Astrocyte (in vitro differentiated cells and primary cell): ENCODE measurements at regions not wholly inside any gene's neighbourhood (a gene's known extent, or its start where the extent isn't known, plus 50 kb on each side); places are given as distances from the start of the nearest gene placed in this dataset.

Source experiments
- DNase-seq: peaks from one replicate; pipeline ENCODE4 v3.0.0-alpha.2; 2010; ENCODE audit warnings: low read depth
- FAIRE-seq: peaks from 2 replicates; lab custom pipeline; 2011; peaks lifted over from hg19 to GRCh38; lab: Jason Lieb, UNC
- H2AFZ ChIP-seq: 2 replicates; pipeline ENCODE4 v1.6.0; 2012; ENCODE audit warnings: low read depth, low read length, inconsistent platforms
- H3K27ac ChIP-seq: 2 replicates; pipeline ENCODE4 v1.5.1; 2011; ENCODE audit warnings: low read depth, low read length, inconsistent platforms
- H3K27me3 ChIP-seq: 2 replicates; pipeline ENCODE4 v1.6.0; 2011; ENCODE audit warnings: low read length, inconsistent platforms; ENCODE audit not compliant: insufficient read depth
- H3K36me3 ChIP-seq: 2 replicates; pipeline ENCODE4 v1.5.1; 2011; ENCODE audit warnings: low read length, inconsistent platforms; ENCODE audit not compliant: insufficient read depth
- H3K4me1 ChIP-seq: 2 replicates; pipeline ENCODE4 v1.5.1; 2011; ENCODE audit warnings: low read length, inconsistent platforms; ENCODE audit not compliant: insufficient read depth
- H3K4me2 ChIP-seq: 2 replicates; pipeline ENCODE4 v1.6.0; 2012; ENCODE audit warnings: low read length, inconsistent platforms
- H3K4me3 ChIP-seq: 2 replicates; pipeline ENCODE4 v1.5.1; 2011; ENCODE audit warnings: low read depth, mild to moderate bottlenecking, low read length, inconsistent platforms; ENCODE audit not compliant: insufficient read depth
- H3K79me2 ChIP-seq: 2 replicates; pipeline ENCODE4 v1.6.0; 2012; ENCODE audit warnings: mild to moderate bottlenecking, low read length, inconsistent platforms; ENCODE audit not compliant: insufficient read depth
- H3K9ac ChIP-seq: 2 replicates; pipeline ENCODE4 v1.6.0; 2012; ENCODE audit warnings: mild to moderate bottlenecking, low read length, inconsistent platforms
- H3K9me3 ChIP-seq: 2 replicates; pipeline ENCODE4 v1.5.1; 2012; ENCODE audit warnings: low read depth, mild to moderate bottlenecking, low read length, inconsistent platforms; ENCODE audit not compliant: insufficient read depth
- H4K20me1 ChIP-seq: 2 replicates; pipeline ENCODE4 v1.6.0; 2012; ENCODE audit warnings: low read length, inconsistent platforms; ENCODE audit not compliant: insufficient read depth
- H3K27ac Mint-ChIP-seq: one replicate; pipeline ENCODE4 v1.8.0; 2021; ENCODE audit warnings: mild to moderate bottlenecking, mixed read lengths; ENCODE audit not compliant: unreplicated experiment
- H3K27me3 Mint-ChIP-seq: one replicate; pipeline ENCODE4 v1.8.0; 2021; ENCODE audit warnings: low read depth, mixed read lengths; ENCODE audit not compliant: unreplicated experiment
- H3K36me3 Mint-ChIP-seq: one replicate; pipeline ENCODE4 v1.8.0; 2021; ENCODE audit warnings: low read depth, mixed read lengths; ENCODE audit not compliant: unreplicated experiment
- H3K4me1 Mint-ChIP-seq: one replicate; pipeline ENCODE4 v1.8.0; 2021; ENCODE audit warnings: low read depth, mixed read lengths; ENCODE audit not compliant: unreplicated experiment
- H3K4me3 Mint-ChIP-seq: one replicate; pipeline ENCODE4 v1.8.0; 2021; ENCODE audit warnings: mild to moderate bottlenecking, moderate library complexity, mixed read lengths; ENCODE audit not compliant: unreplicated experiment
- H3K9me3 Mint-ChIP-seq: one replicate; pipeline ENCODE4 v1.8.0; 2021; ENCODE audit warnings: mild to moderate bottlenecking, mixed read lengths; ENCODE audit not compliant: unreplicated experiment
- CTCF ChIP-seq: IDR thresholded peaks from 2 replicates; pipeline ENCODE4 v1.5.1; 2011; ENCODE audit warnings: low read depth, mild to moderate bottlenecking, inconsistent platforms, low read length, moderate library complexity; ENCODE audit not compliant: insufficient read depth
- EZH2 ChIP-seq: IDR thresholded peaks from 2 replicates; pipeline ENCODE4 v1.6.1; 2012; ENCODE audit warnings: mild to moderate bottlenecking, low read length, inconsistent platforms; ENCODE audit not compliant: insufficient read depth

DNA sequence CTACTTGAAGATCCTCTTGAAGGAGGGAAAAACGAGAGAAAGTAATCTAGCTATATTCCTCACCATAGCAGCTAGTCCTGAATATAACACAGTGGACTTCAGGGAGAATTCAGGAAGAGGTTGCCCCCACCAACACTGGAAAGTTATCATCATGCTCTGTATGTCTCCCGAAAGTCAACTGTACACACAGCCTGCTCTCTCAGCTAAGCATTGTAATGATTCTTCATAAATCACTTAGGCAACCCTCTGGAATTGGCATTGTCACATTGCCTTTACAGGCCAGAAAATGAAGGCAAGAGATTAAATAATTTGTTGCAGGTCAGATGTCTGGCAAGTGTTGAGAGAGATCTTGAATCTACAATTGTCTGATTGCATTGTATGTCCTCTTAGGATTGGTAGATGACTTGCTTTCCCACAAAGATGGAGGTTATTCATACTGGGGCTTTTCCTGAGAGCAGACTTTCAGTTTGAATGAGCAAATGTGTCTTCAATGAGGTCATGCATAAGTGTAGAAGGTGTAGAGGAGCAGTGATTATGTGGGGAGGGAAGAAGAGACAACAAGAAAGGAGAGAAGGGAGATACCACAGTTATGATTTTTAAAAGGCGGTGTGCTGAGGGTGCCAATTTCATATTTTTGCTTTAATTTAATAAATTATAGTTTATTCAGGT, 667.2 kb downstream of the DCDC2C start:
- no peaks in the 10 kb centered on the region for H3K4me1 ChIP-seq
- H3K27ac ChIP-seq = no peak overlapping the region
- H4K20me1 ChIP-seq = no peaks in the 10 kb centered on the region
- no peak for TF ChIP-seq EZH2
- no peak overlapping the region for H3K9ac ChIP-seq
- H2AFZ ChIP-seq = no peak overlapping the region
- H3K36me3 ChIP-seq = no peaks in the 10 kb centered on the region
- no peak overlapping the region for H3K27ac Mint-ChIP-seq
- no peaks in the 10 kb centered on the region for H3K36me3 Mint-ChIP-seq
- no peaks in the 10 kb centered on the region for H3K79me2 ChIP-seq
- no peak overlapping the region for H3K4me3 Mint-ChIP-seq
- DNase-seq = no peak
- no peak overlapping the region for H3K4me2 ChIP-seq
- H3K9me3 Mint-ChIP-seq = peaks cover 6% of the 10 kb centered on the region
- H3K4me3 ChIP-seq = no peak overlapping the region
- H3K9me3 ChIP-seq = peaks cover 15% of the 10 kb centered on the region
- no peaks in the 10 kb centered on the region for H3K4me1 Mint-ChIP-seq
- H3K27me3 ChIP-seq = no peaks in the 10 kb centered on the region
- no peak for FAIRE-seq
- no peaks in the 10 kb centered on the region for H3K27me3 Mint-ChIP-seq

GRCh38 chr2:4381049-4381448, 677.7 kb downstream of the DCDC2C start:
- Histone ChIP-seq H3K4me1 (no peaks in the 10 kb centered on the region), H3K9ac (no peak overlapping the region), H3K27ac (no peak overlapping the region), H3K36me3 (no peaks in the 10 kb centered on the region), H3K79me2 (no peaks in the 10 kb centered on the region), H3K4me3 (no peak overlapping the region), H4K20me1 (no peaks in the 10 kb centered on the region), H3K27me3 (no peaks in the 10 kb centered on the region), H3K9me3 (peaks cover 3% of the 10 kb centered on the region), H3K4me2 (no peak overlapping the region), H2AFZ (no peak overlapping the region)
- Mint-ChIP-seq H3K36me3 (no peaks in the 10 kb centered on the region), H3K27ac (no peak overlapping the region), H3K4me3 (no peak overlapping the region), H3K9me3 (no peaks in the 10 kb centered on the region), H3K4me1 (no peaks in the 10 kb centered on the region), H3K27me3 (no peaks in the 10 kb centered on the region)
- DNase-seq (no peak), FAIRE-seq (no peak)
- TF ChIP-seq CTCF (no peak), EZH2 (no peak)

DNA sequence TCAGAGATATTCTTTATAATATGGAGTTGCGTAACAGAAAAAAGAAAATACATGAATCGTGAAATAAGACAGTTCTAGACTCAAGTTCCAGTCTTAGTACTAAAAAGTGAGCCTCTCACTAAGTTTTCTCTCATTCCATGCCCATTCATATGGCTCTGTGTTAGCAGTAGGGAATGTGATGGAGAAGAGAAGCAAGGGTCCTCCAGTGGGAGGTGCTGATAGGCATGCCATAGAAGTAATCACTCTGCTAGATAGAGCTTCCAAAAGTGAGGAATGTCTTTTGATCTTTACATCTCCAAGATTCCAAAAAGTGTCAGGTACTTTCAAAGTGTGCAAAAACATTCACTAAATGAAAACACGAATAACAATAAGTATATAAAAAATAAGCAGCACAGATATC, 678.4 kb downstream of the DCDC2C start:
- Histone ChIP-seq H3K4me1 (no peaks in the 10 kb centered on the region), H4K20me1 (no peaks in the 10 kb centered on the region), H3K79me2 (no peaks in the 10 kb centered on the region), H3K27ac (no peak overlapping the region), H3K4me3 (no peak overlapping the region), H3K27me3 (no peaks in the 10 kb centered on the region), H3K9me3 (peaks cover 3% of the 10 kb centered on the region), H3K9ac (no peak overlapping the region), H3K36me3 (no peaks in the 10 kb centered on the region), H2AFZ (no peak overlapping the region), H3K4me2 (no peak overlapping the region)
- Mint-ChIP-seq H3K36me3 (no peaks in the 10 kb centered on the region), H3K4me3 (no peak overlapping the region), H3K9me3 (no peaks in the 10 kb centered on the region), H3K27ac (no peak overlapping the region), H3K4me1 (no peaks in the 10 kb centered on the region), H3K27me3 (no peaks in the 10 kb centered on the region)
- TF ChIP-seq CTCF (no peak), EZH2 (no peak)
- FAIRE-seq (no peak), DNase-seq (no peak)
